HG03066 (cell line): ENCODE measurements at regions not wholly inside any gene's neighbourhood (a gene's known extent, or its start where the extent isn't known, plus 50 kb on each side); places are given as distances from the start of the nearest gene placed in this dataset.

ENCODE experiments used
- ATAC-seq: cut with Tn5 transposase; IDR thresholded peaks from one replicate; pipeline ENCODE4 v1.9.1; 2021; ENCODE audit warnings: low read depth; ENCODE audit not compliant: unreplicated experiment

- ATAC-seq = no peak
Observed at GRCh38 chr12:34289431-34290380, 267.4 kb downstream of the ALG10 start.

GRCh38 chr12:34290381-34290995 is 268.2 kb downstream of the ALG10 start:
- no peak for ATAC-seq

- ATAC-seq = no peak
Observed at GRCh38 chr12:34291001-34291400, 268.7 kb downstream of the ALG10 start.

GRCh38 chr12:34291426-34291901 is 269.2 kb downstream of the ALG10 start:
- ATAC-seq = no peak

GRCh38 chr12:34292736-34293625 is 270.7 kb downstream of the ALG10 start:
- no peak for ATAC-seq

- no peak for ATAC-seq
Observed at GRCh38 chr12:34294137-34294536, 271.8 kb downstream of the ALG10 start.

- no peak for ATAC-seq
Observed at GRCh38 chr12:34294671-34295365, 272.5 kb downstream of the ALG10 start.

- no peak for ATAC-seq
Observed at GRCh38 chr12:34295366-34296142, 273.3 kb downstream of the ALG10 start.

- no peak for ATAC-seq
Observed at GRCh38 chr12:34296143-34297041, 274.1 kb downstream of the ALG10 start.

GRCh38 chr12:34297126-34297789 is 275.0 kb downstream of the ALG10 start:
- ATAC-seq = no peak

- ATAC-seq = no peak
Observed at GRCh38 chr12:34297790-34298164, 275.5 kb downstream of the ALG10 start.

GRCh38 chr12:34298176-34298970 is 276.1 kb downstream of the ALG10 start:
- no peak for ATAC-seq

- ATAC-seq = no peak
Observed at GRCh38 chr12:34298971-34299801, 276.9 kb downstream of the ALG10 start.

GRCh38 chr12:34299802-34300193 is 277.5 kb downstream of the ALG10 start:
- ATAC-seq = no peak

- no peak for ATAC-seq
Observed at GRCh38 chr12:34300376-34301250, 278.3 kb downstream of the ALG10 start.
